GM12865 (cell line): ENCODE measurements at regions not wholly inside any gene's neighbourhood (a gene's known extent, or its start where the extent isn't known, plus 50 kb on each side); places are given as distances from the start of the nearest gene placed in this dataset.

Source experiments
- DNase-seq: peaks from one replicate; pipeline ENCODE4 v3.0.0; 2010; ENCODE audit warnings: low read depth
- H3K4me3 ChIP-seq: 2 replicates; pipeline ENCODE4 v1.5.1; 2011; ENCODE audit warnings: mild to moderate bottlenecking, low read depth, low read length, control low read depth
- TF ChIP-seq, protein P1 (sequence below): IDR thresholded peaks from 2 replicates; pipeline ENCODE4 v1.5.1; 2011; ENCODE audit warnings: low read length, control low read depth, low read depth, inconsistent platforms; ENCODE audit not compliant: insufficient read depth; ENCODE audit errors: missing control alignments

DNA sequence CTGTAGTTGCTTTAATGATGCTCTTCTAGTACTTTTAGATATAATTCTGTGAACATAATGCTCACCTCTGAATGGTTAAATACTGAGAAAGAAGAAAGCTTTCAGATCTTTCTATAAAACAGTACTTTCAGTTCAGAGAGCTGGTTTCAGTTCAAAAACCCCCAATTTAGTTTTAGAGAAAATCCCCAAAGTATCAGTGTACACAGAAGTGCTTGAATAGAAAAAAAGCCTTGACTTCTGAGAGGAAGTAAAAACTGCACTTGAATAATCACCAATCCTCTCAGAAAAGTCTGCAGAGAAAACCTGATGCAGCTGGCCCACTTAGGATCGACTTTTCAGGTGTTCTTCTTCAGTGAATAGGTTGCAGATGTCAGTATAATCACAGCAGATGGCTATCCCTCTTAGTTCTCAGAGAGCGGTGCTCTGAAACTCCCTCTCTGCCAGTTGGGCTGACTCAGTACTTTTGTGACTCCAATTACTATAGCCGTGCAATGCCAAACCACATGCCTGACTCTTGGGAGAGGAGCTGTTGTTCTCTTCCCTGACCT lies 616.3 kb downstream of the LRFN5 start:
- peak overlapping the region; percentile 13; the same call in 1 of the 2 replicates for H3K4me3 ChIP-seq
- TF ChIP-seq, protein P1, sequence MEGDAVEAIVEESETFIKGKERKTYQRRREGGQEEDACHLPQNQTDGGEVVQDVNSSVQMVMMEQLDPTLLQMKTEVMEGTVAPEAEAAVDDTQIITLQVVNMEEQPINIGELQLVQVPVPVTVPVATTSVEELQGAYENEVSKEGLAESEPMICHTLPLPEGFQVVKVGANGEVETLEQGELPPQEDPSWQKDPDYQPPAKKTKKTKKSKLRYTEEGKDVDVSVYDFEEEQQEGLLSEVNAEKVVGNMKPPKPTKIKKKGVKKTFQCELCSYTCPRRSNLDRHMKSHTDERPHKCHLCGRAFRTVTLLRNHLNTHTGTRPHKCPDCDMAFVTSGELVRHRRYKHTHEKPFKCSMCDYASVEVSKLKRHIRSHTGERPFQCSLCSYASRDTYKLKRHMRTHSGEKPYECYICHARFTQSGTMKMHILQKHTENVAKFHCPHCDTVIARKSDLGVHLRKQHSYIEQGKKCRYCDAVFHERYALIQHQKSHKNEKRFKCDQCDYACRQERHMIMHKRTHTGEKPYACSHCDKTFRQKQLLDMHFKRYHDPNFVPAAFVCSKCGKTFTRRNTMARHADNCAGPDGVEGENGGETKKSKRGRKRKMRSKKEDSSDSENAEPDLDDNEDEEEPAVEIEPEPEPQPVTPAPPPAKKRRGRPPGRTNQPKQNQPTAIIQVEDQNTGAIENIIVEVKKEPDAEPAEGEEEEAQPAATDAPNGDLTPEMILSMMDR = no peak
- DNase-seq = peak; percentile 82

- DNase-seq = no peak
- no peak overlapping the region for H3K4me3 ChIP-seq
- TF ChIP-seq, protein P1 = no peak
Observed at GRCh38 chr14:42214981-42215491, 608.4 kb downstream of the LRFN5 start.

DNA sequence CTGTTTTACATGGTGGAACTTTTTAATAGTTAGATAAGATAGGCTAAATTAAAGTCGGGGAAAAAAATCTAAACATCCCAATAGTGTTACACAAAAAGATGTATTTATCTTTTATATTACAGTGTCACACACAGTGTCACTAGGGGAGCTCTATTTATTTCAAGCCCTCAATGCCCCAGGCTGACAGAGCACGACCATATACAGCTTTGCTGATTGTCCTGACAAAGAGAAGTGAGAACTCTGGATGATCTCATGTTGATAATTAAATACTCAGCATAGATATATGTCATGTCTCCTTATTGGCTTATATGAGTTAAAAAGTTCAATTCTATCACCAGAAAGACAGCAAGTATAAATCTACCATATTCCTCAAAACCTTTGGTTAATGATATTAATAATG lies 594.3 kb downstream of the LRFN5 start:
- no peak for DNase-seq
- TF ChIP-seq, protein P1 = no peak
- no peak overlapping the region for H3K4me3 ChIP-seq

DNA sequence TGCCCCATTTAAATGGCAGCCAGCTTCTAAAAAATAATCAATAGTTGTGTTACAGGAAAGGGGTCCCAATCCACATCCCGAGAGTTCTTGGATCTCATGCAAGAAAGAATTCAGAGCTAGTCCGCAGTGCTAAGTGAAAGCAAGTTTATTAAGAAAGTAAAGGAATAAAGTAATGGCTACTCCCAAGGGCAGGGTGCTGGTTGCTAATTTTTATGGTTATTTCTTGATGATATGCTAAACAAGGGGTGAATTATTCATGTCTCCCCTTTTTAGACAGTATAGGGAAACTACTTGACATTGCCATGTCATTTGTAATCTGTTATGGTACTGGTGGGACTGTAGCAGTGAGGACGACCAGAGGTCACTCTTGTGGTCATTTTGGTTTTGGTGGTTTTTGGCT lies 591.3 kb downstream of the LRFN5 start:
- no peak overlapping the region for H3K4me3 ChIP-seq
- TF ChIP-seq, protein P1 = no peak
- no peak for DNase-seq

DNA sequence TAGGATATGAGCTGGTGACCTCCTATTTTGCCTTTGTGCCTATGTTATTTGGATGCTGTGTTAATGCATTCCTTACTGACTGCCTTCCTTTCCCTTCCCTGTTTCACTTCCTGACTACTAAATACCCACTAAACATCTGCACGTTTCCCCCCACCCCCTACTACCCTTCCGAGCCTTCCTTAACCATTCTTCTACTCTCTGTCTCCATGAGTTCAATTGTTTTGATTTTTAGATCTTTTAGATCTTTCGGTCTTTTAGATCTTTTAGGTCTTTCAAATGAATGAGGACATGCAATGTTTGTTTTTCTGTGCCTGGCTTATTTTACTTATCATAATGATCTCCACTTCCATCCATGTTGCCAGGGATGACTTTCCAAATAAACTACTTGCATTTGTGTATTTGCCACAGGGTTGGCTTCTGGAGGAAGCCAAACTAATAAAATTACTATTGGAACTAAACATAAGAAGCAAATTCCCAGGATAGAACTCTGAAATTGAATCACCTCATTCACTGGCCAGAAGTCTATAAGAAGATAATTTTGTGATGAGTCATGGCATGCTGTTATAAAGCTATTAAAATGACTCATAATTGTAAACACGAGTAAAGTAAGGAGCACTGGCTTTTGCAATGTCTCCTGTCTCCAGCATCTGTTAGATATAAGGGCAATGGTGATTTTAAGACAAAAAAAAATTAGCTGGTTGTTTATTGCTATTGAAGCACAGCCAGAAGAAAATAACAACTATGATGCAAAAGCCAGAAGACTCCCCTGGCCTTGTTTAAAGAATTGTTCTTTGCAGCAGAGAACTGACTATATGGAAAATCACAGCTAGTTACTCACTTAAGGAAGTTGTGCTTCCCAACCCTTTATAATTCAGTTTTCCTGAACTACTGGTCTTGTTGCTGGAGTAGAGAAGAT lies 586.3 kb downstream of the LRFN5 start:
- H3K4me3 ChIP-seq = no peak overlapping the region
- TF ChIP-seq, protein P1 = no peak
- DNase-seq = no peak

DNA sequence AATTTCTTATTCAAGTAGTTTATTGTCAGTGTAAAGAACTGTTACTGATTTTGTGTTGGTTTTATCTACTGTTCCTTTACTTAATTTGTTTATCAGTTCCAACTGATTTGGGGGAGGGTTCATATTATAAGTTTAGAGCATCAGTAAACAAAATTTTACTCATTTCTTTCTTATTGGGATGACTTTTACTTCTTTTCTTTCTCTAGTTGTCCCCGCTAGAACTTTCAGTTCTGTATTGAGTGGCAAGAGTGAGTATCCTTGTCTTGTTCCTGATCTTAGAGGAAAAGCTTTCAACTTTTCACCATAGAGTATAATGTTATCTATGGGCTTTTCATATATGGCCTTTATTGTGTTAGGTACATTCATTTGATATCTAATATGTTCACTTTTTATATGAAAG lies 584.1 kb downstream of the LRFN5 start:
- TF ChIP-seq, protein P1 = no peak
- H3K4me3 ChIP-seq = no peak overlapping the region
- no peak for DNase-seq

DNA sequence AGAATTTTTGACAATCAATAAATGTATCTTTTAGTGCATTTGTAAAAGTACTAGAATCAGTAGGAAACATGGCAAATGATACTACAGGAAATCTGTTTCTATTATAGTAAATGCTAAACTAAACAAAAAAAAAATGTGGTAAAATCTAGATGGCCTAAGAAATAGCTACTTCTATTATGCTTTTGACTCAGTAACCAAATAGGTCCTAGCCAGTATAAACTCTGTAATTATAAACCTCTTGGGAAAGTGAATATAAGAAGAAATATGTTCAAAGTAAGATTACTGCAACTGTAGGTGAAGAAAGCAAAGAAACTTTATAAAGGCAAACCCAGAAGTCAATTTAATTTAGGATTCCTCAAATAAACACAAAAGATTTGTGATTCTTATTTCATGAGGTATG lies 581.2 kb downstream of the LRFN5 start:
- TF ChIP-seq, protein P1 = no peak
- DNase-seq = no peak
- H3K4me3 ChIP-seq = no peak overlapping the region
